ENCODE measurements at regions not wholly inside any gene's neighbourhood (a gene's known extent, or its start where the extent isn't known, plus 50 kb on each side); places are given as distances from the start of the nearest gene placed in this dataset.

- TF ChIP-seq CTCF (conservative IDR thresholded peaks at IDR 0.05; ENCODE audit: low read depth, low read length) (no peak), EZH2 (IDR thresholded peaks at IDR 0.05; ENCODE audit: borderline replicate concordance, low read depth, low read length, poor library complexity, severe bottlenecking) (no peak)
These were observed 186.1 kb downstream of the ENC1 start for GRCh38 chr5:74454263-74455030.
